Stimulated activated CD8-positive, alpha-beta memory T cell treated with anti-CD3 and anti-CD28 coated beads, Interleukin-4, amount 100 ng/mL, for 48 hours (primary cell): ENCODE measurements at regions not wholly inside any gene's neighbourhood (a gene's known extent, or its start where the extent isn't known, plus 50 kb on each side); places are given as distances from the start of the nearest gene placed in this dataset.
A peak's percentile ranks its signal among the peaks of the same experiment; 100 is the strongest.

Source experiments
- DNase-seq: peaks from one replicate; pipeline ENCODE4 v3.0.0-alpha.2; 2020

DNA sequence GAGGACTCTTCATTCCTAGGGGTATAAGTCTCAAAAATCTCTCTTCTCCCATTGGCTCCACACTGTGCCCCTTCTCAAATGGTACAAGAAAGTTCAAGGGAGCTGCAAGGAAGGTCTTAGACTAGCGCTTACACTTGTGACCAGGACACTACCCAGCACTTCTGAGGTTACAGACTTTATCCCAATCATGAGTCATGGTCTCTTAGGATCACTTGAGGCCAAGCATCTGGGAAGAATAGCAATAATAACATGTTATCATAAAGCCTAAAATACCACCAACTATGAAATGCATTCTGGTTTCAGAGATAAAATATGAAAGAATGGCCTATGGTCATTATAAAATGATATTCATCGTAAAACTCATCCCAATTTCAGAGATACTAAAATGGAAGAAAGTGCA lies 309.9 kb upstream of the PKDCC start:
- no peak for DNase-seq

DNA sequence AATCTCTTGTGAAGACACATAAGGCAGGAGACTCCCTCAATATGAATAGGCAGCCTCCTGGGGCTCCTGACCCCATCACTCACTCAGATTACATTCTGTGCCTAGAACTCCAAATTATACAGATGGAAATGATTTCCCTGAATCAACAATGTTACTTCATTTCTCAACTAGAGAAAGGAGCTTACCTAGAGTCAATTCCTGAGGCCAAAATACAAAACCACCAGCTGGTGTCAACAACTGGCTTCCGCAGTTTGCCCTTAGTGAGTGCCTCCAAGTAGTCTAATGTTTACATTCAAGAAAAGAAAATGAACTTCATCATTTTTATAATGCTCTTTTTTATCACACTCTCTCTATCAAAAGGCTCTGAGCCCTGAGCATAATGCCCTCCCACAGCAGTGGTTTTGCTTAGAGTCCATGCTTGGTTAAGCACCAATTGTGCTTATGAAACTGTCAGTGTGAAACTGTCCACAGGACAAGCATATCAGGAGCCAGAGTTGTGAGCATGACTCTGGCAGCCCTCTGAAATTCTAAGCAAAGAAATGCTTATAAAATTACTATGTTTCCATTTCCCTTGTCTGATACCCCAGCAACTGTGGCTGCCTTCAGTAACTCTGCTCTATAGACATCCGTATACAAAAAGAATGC lies 305.7 kb upstream of the PKDCC start:
- no peak for DNase-seq

DNA sequence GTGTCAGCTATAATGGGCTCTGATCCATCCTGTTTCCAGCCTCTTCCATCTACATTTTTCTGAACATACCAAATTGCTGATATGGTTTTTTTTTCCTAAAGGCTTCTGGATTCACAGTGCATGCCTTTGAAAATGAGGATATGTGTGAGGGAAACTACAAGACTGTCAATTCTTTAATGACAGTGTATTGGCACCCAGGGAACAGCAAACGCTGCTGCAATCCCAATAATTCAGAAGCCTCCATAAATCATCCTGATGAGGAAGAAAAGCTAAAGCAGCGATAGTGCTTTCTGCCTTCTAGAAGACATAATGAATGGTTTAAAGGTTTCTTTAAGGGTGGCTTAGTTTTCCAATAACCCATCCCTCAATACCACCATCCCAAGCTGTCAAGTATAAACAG lies 304.5 kb upstream of the PKDCC start:
- DNase-seq = no peak

DNA sequence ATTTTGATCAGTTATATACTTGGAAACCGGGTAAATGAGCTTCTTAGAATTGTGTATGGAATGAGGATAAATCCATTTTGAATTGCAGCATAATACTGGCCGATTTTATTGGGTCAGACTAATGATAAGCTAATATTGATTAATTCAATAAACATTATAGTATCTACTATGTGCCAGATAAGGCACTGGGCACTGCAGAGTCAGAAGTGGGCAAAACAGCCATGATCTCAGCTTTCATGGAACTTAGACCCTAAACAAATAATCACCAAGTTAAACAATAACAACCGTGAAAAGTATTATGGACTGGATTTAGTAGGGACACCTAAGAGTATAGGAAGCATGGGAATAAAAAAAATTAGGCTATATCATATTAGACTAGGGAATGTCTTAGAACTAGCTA lies 297.0 kb upstream of the PKDCC start:
- DNase-seq = no peak

DNA sequence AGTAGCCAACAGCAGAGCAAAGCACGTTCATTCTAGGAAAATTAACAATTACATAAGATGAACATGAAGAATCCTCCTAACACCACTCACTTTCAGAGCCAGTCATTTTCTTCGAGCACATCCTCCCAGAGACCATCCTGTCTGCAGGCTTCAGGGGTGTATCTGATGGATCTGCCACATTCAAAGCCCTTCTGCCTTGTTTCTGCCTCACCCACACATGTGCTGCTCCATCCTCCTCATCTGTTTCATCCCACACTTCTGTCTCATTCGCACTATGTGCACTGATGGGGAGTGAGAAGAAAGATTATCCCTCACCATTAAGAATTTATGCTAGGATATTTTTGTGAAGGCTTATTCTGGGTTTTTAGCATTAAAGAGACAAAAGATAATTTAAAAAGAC lies 287.9 kb upstream of the PKDCC start:
- DNase-seq = no peak

DNA sequence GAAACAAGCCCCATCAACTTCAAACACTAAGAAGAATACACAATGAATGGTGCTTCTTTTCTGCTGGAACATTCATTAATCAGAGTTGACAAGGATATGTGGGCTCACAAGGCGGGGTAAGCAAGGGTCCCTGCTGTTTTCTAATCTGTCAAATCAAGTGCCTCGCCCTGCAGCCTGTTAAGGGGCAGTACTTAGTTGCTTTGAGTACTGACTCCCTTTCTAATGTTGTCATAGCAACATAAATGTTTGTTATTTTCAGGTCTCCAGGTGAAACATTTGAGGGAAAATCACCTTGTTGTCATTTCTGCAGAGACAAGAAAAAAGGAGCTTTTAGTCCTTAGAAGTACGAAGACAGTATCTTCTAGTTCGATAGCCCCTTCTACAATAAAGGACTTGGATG lies 284.7 kb upstream of the PKDCC start:
- no peak for DNase-seq

DNA sequence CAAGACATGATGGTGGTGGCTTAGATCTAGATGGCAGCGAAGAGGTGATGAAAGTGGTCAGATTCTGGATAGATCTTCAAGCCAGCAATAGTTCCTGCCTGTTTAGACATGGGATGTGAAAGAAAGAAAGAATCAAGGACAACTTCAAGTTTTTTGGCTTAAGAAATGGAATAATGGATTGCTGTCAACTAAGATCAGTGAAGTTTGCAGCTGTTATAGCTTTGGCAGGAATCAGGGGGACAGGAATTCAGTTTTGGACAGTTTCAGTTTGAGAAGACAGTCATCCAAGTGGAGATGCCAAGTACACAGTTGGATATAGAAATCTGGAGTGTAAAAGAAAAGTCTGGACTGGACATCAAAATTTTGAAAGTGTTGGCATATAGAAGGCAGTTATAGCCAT lies 283.7 kb upstream of the PKDCC start:
- DNase-seq = no peak

DNA sequence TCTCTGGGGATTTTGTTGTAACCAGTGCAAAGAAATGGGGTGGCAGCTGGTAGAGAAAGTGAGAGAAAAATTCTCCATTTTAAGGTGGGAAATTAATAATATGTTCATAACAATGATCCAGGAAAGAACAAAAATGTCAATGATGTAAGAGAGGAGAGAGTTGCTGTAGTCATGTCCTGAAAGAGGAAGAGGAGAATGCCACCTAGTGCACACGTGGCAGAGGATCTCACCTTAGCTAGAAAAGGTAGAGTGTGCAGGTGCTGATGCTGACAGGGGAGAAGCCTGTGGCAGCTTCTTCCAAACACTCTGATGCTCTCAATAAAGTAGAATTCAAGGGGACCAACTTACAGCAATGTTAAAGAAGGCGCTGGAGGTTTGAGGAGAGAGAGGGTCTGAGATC lies 282.9 kb upstream of the PKDCC start:
- no peak for DNase-seq

DNA sequence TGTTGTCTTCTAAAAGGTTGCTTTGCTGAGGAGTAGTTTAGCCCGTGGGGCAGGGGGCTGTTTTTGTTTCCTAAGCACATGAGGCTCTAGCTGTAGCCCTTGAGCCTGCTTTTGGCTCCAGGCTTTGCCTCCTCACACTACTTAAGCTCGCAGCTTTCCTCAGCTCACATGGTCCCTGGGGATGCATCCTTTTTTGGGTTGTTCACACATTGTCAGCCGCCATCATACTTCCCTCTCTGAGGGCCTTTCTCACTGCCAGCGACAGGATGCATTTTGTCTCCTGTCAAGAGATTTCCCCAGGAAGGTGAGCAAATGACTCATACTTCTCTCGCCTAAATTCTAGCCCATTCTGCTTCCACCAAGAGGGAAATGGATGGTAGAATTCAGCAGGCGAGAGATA lies 279.5 kb upstream of the PKDCC start:
- no peak for DNase-seq

DNA sequence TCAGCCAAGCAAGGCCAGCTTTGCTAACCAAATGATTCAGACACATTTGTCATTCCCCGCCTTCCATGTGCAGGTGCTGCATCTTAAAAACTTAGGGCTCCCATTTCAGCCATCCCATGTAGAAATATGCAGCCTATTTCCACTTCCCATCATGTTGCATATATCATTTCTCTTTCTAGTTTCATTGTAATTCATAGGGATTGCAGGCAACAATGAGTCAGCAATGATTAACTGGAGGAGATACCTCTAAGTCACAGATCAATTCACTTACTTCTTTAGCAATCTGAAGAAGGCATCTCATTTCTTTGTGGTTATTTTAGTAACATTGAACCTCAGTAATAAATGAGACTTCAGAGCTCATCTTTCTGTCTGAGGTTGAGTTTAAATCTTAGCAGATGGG lies 276.1 kb upstream of the PKDCC start:
- DNase-seq = no peak

DNA sequence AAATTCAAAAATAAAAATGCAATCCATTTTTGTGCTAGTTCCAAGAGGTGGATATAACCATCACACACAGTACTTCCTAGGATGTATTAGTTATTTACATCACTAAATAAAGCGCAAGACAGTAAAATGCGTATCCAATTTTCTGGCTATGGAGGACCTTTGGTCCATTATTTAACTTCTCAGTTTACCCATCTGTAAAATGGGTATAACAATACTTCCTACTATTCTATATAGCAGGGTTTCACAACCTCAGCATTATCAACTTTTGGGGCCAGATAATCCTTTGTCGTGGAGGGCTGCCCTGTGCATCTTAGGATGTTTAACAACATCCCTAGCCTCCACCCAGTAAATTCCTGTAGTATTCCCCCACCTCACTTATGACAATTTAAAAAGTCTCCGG lies 275.1 kb upstream of the PKDCC start:
- no peak for DNase-seq

DNA sequence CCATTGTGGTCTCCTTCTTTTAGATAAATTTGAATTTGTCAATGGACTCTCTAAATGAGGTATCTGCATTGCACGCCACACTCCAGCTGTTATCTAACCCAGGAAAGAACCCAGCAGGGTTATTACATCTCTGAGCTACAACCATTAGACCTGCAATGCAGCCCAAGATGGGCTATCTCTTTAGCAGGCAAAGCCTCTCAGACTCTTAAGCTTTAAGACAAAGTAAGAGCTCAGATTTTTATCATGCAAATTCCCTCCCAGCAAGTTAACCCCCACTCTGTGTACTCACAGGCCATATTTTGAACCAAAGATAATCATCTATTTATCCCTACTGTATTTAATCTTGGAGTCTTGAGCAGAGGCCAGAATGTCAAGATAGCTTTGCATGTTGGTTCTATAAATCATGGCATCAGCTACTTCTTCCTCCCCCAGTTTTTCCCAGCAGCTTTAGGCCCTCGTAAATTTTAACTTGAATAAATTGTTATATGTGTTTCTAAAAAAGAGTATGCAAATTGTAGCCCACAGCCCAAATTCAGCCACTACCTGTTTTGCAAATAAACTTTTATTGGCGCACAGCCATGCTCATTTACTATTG lies 273.7 kb upstream of the PKDCC start:
- DNase-seq = no peak

DNA sequence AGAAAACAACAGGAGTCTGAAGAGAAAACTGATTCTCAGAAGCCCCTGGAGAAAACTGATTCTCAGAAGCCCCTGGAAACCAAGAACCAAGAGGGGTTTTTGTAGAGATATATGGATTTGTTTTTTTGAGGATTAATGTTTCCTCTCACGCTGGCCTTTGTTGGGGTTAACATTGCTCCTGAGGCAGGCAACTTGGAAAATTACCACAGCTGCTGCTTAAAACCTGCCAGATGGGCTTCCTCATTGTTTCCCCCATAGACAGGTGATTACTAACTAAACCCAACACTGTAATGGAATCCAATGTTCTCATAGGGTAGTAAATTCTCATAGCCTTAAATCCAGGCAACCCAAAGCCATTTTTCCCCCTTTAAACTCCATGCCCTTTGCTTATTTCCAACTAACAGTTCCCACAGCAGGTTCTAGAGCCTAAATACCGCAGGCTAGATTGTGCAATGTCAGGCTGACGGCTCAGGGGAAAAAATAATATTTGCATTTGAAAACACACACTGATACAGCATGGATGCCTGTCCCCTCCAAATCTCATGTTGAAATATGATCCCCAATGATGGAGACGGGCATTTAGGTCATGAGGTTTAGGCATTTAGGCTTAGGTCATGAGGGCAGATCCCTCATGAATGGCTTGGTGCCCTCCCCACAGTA lies 272.3 kb upstream of the PKDCC start:
- no peak for DNase-seq

DNA sequence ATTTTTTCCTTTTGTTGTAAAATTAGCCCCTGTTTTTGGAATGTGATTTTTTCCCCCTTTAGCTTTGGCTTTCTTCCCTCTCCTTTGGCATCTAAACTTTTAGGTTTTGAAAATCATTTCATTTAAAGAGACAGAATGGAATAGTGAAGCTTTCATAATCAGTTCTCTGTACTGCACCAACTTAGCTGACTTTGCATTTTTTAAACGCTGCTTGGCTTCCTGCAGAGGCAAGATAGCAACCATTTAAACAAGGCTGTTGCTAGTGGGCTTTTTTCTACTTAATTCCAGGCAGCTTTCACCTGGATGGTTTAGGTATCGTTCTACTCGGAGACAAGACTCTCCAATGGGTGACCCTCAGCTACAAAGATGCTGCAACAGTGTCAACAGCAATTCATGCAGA lies 267.9 kb upstream of the PKDCC start:
- DNase-seq = no peak

DNA sequence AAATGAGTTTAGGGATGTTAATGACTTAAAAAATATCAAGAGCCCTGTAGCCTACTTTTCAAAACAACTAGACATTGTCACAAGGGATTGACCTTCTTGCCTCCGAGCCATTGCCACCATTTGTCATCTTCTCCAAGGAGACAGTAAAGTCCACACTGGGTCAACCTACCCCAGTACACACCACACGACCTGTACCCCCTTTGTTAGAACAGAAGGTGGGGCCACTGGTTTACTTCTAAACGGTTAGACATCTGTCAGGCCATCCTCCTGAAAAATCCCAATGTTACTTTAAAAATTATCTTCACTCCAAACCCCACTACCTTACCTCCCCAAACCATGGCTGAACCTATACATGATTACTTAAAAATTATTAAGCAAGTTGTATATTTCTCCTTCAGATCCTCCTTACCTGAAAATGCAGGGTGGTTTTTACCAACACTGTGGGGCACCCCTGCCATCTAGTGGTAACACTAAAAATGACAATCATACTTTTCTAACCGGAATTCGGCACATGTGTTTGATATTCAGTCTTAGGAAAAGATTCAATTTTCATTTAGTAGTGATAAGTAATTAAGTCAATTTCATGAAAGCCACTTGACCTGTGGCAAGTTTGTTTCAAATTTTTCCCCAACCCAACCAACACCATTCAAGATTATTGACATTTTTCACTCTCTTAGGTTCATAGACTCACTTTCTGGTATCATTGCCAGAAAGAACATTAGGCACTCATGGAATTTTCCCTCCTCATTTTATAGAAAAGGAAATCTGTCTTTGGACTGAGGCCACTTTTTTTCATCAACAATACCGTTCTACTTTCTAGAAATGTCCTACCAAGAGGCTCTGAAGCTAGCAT lies 265.3 kb upstream of the PKDCC start:
- peak; percentile 34 for DNase-seq

DNA sequence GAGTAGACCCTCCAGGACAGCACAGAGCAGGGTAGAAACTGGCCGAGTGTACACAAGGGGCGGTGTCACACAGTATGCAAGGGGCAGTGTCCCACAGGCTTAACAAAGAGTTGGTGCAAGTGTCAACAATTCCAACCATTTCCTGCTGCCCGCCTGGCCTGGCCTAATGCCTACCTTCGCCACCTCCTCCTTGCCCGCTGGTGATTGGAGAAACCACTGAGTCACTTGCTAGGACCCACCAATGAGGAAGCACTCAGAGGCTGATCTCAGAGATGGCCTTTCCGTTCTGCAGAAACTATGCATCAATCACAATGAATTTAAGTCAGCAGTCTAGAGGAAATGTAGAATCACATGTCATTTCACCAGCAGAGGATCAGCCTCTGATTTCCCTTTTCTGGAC lies 263.3 kb upstream of the PKDCC start:
- no peak for DNase-seq

DNA sequence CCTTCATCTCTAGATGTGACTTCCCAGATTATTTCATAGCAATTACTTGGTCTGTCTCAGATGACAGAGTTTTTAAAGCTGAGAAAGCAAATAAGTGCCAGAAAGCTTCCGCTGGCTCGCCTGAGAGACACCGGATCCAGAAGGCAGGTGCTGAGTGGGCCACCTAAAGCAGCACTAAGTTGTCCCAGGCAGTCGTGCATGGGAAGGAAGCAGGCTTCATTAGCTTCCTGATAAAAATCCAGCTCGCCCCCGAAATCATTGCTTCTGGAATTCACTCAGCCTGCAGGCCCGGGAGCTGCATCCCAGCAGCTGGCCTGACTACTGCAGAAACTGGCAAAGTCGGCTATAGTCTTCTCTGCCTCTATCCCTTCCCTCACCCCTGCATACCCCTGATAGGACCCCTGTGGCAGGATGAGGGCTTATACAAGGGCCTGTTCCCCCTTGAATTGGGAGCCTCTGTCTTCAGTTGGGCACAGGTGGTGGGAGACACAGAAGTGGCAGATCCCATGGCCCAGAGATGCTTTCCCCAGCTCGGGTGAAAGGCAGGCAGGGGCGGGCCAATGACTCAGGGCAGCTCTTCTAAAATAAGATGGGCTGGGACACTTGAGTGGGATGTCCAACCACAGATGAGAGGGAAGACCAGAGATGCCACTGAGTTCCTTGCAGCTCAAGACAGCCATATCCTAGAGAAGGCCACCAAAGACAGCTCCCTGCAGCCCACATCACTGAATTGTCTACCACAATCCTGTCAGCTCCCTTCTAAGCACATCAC lies 262.4 kb upstream of the PKDCC start:
- DNase-seq = no peak

DNA sequence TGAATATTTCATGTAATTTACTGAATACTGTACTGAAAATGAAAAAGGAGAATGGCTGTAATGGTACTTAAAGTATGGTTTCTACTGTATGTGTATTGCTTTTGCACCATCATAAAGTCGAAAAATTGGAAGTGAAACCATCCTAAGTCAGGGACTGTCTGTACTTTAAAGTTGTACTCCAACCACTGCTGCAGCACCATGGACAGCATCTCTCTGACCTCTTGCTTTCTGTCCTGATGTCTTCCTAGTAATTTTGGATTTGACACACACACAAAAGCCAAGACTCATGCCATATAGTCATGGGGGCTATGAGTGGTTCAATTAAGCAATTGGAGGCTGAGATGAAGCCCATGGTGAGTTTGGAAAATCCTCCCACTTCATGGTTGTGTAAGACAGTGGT lies 256.3 kb upstream of the PKDCC start:
- DNase-seq = no peak

DNA sequence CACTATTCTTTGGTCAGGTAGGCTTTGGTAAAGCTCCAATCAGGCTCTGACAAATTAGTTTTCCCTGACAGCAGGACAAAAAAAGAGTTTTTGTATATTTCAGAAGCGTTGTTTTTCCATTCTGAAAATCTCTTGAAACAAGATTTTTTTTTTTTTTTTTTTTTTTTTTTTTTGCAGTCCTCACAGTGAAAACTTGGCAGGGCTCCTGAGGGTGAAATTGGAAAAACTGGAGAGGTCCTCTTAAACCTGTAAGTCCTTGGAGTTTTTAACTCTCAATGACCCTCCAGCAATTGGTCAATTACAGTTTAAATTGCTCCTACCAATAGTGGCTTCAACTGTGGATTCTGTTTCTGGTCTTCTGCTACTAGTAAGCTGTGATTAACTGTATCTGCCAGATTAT lies 244.5 kb upstream of the PKDCC start:
- no peak for DNase-seq

DNA sequence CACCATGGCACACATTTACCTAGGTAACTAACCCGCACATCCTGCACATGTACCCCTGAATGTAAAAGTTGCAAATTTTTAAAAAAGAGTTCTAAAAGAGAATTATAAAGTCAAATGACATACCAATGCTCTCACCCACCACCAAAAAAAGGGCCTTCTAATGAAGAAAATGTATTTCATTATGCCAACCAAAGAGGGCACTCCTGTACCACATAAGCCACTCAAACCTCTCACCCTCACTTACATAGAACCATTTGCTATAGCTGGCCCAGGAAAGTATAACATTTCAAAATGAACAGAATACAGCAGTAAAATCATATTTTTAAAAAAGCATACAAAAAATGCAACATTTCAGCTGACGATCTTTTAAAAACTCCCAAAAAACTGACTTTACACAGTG lies 241.5 kb upstream of the PKDCC start:
- DNase-seq = no peak

DNA sequence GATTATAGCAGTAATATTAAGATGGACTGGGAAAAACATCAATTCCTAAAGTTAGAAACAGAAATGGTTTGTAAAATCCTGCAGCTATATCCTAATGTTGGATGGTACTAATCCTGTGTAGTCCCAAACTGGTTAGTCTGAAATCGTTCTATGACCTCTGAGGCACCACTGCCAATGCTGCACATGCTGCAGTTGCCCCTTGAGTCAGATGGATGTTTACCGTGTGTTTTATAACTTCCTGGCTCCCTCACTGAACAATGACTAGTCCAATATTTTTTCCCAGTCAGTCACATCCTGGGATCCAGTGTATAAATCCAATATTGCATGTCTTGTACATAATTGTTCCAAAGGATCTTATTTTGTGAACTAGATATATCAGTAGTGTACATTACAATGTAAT lies 226.7 kb upstream of the PKDCC start:
- no peak for DNase-seq

DNA sequence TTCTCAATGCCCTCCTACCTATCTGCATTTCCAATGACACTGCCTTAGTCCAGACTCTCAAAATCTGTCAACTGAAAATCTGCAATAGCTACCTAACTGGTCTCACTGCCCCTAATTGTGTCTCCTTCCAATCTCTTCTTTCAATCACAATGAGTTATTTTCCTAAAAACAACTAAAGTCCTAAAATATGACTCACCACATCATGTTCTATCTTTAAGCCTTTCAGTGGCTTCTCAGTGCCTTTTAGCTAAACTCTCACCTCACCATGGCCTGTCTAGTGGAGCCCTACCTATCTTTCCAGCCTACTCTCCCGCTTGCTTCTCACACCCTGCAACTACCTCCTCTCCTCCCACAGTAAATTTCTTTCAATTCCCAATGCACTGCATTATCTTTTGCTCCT lies 220.9 kb upstream of the PKDCC start:
- no peak for DNase-seq

DNA sequence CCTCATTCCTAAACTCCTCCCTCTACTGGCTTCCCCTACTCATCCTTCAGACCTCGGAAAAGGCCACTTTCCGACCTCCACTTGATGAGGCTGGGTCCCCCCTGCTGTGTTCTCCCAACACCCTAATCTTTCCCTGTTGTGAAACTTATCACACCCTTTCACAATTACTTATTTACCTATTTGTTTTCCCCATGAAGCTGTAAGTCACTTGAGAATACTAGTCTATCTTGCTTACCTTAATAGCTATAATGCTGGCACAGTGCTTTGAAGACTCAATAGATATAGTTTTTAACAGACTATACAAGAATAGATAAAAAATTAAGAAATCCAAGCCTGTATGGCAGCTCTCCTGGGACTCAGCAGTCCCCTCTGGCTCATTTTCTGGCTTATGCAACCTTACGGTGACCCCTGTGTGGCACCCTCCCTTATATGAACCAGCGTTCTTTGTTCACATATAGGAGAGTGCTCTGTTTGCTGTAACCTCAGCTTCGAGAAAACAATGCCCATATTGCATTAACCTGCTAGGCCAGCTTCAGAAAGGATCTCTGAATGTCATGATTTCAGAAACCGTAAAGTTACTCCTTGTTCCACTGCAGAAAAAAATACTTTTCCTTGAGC lies 220.4 kb upstream of the PKDCC start:
- DNase-seq = no peak
